Left ventricle myocardium inferior (tissue), 1 donor: ENCODE measurements at regions not wholly inside any gene's neighbourhood (a gene's known extent, or its start where the extent isn't known, plus 50 kb on each side); places are given as distances from the start of the nearest gene placed in this dataset.

Source experiments
- DNase-seq: peaks from one replicate; pipeline ENCODE4 v3.0.0-alpha.2; 2020
- H3K27ac ChIP-seq: fragments of 200-600 bp; replicated peaks from 2 replicates; pipeline ENCODE4 v1.8.0; 2021
- H3K27me3 ChIP-seq: fragments of 200-600 bp; 2 replicates; pipeline ENCODE4 v1.8.0; 2021; ENCODE audit warnings: low read depth
- H3K36me3 ChIP-seq: fragments of 200-600 bp; 2 replicates; pipeline ENCODE4 v1.8.0; 2021
- H3K4me1 ChIP-seq: fragments of 200-600 bp; 2 replicates; pipeline ENCODE4 v1.8.0; 2021
- H3K4me3 ChIP-seq: fragments of 200-600 bp; 2 replicates; pipeline ENCODE4 v1.8.0; 2021; ENCODE audit warnings: mild to moderate bottlenecking, moderate library complexity
- H3K9me3 ChIP-seq: fragments of 200-600 bp; replicated peaks from 2 replicates; pipeline ENCODE4 v1.8.0; 2021
- CTCF ChIP-seq: fragments of 200-600 bp; IDR thresholded peaks from 2 replicates; pipeline ENCODE4 v1.8.0; 2021; ENCODE audit warnings: antibody characterized with exemption, mild to moderate bottlenecking, borderline replicate concordance
- intact Hi-C: fragments of 100-400 bp; cut with micrococcal nuclease; formaldehyde crosslinking; loops from one replicate; pipeline ENCODE4 v1.11.0; 2022
- donor health status: DM: no; HTN: yes; CAD: no; lungs with severe emphysema.

DNA sequence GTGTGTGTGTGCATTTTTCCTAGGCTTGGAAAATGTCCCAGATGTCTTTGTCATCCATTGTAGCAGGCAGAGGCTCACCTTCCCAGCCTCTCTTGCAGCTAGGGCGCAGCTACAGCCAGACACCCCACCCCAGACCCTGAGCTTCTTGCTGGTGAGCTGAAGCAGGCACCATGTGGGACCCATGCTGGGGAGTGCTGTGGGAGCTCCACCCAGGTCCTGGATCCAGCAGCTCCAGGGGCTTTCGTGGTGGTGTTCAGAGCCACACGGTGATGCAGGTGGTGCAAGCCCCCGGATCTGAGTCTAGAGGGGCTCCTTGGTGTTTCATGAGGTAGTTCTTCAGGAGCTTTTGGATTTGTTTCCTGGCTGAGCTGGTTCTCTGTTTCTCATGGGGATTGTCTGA is 56.0 kb upstream of the ZFP64 start:
- Histone ChIP-seq H3K27ac (no peak overlapping the region), H3K36me3 (no peaks in the 10 kb centered on the region), H3K4me3 (no peak overlapping the region), H3K4me1 (no peaks in the 10 kb centered on the region), H3K27me3 (no peaks in the 10 kb centered on the region), H3K9me3 (peaks cover 5% of the 10 kb centered on the region)
- DNase-seq = no peak
- no peak for TF ChIP-seq CTCF
- intact Hi-C loops = no loop called here

DNA sequence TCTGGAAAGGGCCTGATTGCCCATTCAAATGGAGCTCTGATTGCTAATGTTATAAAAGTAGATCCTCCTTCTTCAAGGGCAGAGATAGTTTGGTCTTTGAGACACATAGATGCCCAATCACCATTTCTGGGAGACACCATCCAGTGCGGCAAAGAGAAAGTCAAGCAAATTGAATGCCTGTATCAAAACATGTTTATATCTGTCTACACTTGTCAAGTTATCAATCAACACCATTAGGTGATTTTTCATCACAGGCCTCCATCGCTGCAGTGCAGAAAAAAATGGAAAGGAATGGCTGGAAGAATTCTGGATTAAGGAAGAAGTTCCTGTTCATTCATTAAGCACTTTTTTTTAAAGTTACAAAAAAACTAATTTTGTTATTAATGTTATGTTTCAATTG is 54.8 kb upstream of the ZFP64 start:
- no peaks in the 10 kb centered on the region for H3K4me1 ChIP-seq
- H3K36me3 ChIP-seq = no peaks in the 10 kb centered on the region
- peaks cover 6% of the 10 kb centered on the region for H3K27me3 ChIP-seq
- peaks cover 5% of the 10 kb centered on the region for H3K9me3 ChIP-seq
- no peak overlapping the region for H3K4me3 ChIP-seq
- no peak overlapping the region for H3K27ac ChIP-seq
- intact Hi-C loops = no loop called here
- TF ChIP-seq CTCF = no peak
- DNase-seq = no peak

DNA sequence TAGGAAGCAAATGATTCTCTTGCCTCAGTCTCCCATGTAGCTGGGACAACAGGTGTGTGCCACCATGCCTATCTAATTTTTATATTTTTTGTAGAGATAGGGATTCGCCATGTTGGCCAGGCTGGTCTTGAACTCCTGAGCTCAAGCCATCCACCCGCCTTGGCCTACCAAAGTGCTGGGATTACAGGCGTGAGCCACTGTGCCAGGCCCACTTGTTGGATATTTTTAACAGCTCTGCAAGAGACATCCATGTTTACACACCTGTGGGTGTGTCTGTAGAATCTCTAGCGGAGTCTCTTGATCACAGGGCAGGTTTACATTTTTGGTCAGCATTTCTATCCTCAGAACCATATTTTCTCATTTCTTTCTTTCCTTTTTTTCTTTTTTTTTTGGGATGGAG is 53.1 kb upstream of the ZFP64 start:
- Histone ChIP-seq H3K4me3 (no peak overlapping the region), H3K27ac (no peak overlapping the region), H3K27me3 (peaks cover 16% of the 10 kb centered on the region), H3K36me3 (no peaks in the 10 kb centered on the region), H3K4me1 (no peaks in the 10 kb centered on the region), H3K9me3 (peaks cover 5% of the 10 kb centered on the region)
- DNase-seq = no peak
- TF ChIP-seq CTCF = no peak
- intact Hi-C loops = no loop called here

GRCh38 chr20:52242237-52243230 is 51.0 kb upstream of the ZFP64 start:
- H3K4me1 ChIP-seq = no peaks in the 10 kb centered on the region
- TF ChIP-seq CTCF = peak; percentile 68
- H3K4me3 ChIP-seq = no peak overlapping the region
- H3K36me3 ChIP-seq = no peaks in the 10 kb centered on the region
- H3K27me3 ChIP-seq = peaks cover 19% of the 10 kb centered on the region
- peaks cover 4% of the 10 kb centered on the region for H3K9me3 ChIP-seq
- DNase-seq = no peak
- intact Hi-C loops = no loop called here
- no peak overlapping the region for H3K27ac ChIP-seq
